ENCODE measurements at regions not wholly inside any gene's neighbourhood (a gene's known extent, or its start where the extent isn't known, plus 50 kb on each side); places are given as distances from the start of the nearest gene placed in this dataset.

- intact Hi-C loops (cut with DNase I): no loop called here
- DNase-seq (no peak), ATAC-seq (no peak)
Measured at GRCh38 chr11:107222916-107223460, 204.7 kb upstream of the GUCY1A2 start.

GRCh38 chr11:107222431-107222830 is 204.2 kb upstream of the GUCY1A2 start:
- intact Hi-C loops (cut with DNase I): no loop called here
- ATAC-seq: no peak
- DNase-seq: no peak

GRCh38 chr11:107221748-107222285 is 203.5 kb upstream of the GUCY1A2 start:
- no peak for ATAC-seq
- intact Hi-C loops (cut with DNase I): no loop called here

DNA sequence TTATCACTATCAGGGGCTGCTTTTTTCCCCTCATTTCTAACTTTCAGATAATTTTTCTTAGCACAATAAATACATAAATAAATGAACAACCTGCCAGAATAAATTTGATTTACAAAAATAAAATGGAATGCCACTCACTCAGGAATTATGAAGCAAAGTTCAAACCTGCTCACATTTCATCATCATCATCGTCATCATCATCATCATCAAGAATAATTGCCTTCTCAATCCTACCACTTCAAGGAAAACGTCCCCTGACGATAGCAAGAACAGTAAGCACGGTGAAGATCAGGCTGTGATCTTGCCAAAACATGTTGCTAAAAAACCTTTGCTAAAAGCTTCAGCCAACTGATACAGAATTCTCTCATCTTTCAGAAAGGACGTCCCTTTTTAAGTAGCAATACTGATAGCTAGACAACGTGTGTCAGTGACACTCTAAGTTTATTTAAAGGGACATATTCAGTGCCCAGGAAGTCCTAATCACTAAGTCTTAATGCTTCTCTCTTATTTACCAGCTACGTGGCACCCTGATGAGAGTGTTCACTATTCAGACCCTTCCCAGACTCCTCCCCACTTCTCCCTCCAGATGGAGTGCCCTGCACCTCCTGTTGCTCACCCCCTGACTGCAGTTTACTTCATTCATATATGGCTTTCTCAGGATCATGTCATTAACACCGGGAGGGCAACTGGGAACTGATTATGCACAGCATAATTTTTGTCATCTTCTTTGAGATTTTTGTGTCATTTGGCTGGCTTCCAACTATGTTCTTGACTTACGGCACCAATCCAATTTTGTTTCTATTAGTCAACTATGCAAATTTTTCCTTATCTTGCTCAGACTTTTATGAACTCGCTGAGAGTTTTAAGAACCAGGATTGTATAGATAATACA is 200.1 kb upstream of the GUCY1A2 start:
- ATAC-seq: no peak
- intact Hi-C loops (cut with DNase I): no loop called here
- no peak for DNase-seq

More at GRCh38 chr11:107221748-107222285, 203.5 kb upstream of the GUCY1A2 start:
- no peak for DNase-seq

- no peak for ATAC-seq
Measured at GRCh38 chr11:107217444-107217843, 199.2 kb upstream of the GUCY1A2 start.

GRCh38 chr11:107215010-107215409 is 196.7 kb upstream of the GUCY1A2 start:
- ATAC-seq: no peak
- DNase-seq: no peak
- intact Hi-C loops (cut with DNase I): no loop called here

More at GRCh38 chr11:107217444-107217843, 199.2 kb upstream of the GUCY1A2 start:
- DNase-seq: no peak
- intact Hi-C loops (cut with DNase I): no loop called here

GRCh38 chr11:107203656-107204055 is 185.4 kb upstream of the GUCY1A2 start:
- ATAC-seq (no peak), DNase-seq (no peak)
- intact Hi-C loops (cut with DNase I): no loop called here

GRCh38 chr11:107202241-107202640 is 184.0 kb upstream of the GUCY1A2 start:
- DNase-seq: no peak
- intact Hi-C loops (cut with DNase I): no loop called here
- no peak for ATAC-seq

GRCh38 chr11:107198490-107199007 is 180.3 kb upstream of the GUCY1A2 start:
- intact Hi-C loops (cut with DNase I): no loop called here
- DNase-seq: no peak
- no peak for ATAC-seq

- DNase-seq (no peak), ATAC-seq (no peak)
- intact Hi-C loops (cut with DNase I): no loop called here
Measured at GRCh38 chr11:107197932-107198331, 179.7 kb upstream of the GUCY1A2 start.

GRCh38 chr11:107196732-107197131 is 178.5 kb upstream of the GUCY1A2 start:
- DNase-seq (no peak), ATAC-seq (no peak)
- intact Hi-C loops (cut with DNase I): no loop called here

DNA sequence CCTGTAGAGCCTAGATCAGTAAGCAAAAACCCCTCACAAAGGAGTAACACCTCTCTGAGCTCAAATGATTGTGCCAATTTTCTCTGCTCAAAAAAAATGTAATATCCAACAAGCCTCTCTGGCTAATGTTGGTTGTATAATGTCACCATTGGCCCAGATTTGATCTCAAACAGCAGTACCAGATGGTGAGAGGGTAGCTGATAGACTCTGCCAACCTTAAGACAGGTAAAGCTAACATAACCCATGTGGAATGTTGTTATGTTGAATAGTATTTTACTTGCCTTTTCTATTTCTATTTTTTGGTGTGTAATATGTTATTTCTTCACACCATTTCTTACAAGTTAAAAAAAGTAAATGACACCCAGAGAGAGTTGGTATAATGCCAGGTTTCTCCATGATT is 166.7 kb upstream of the GUCY1A2 start:
- ATAC-seq (no peak), DNase-seq (no peak)
- intact Hi-C loops (cut with DNase I): no loop called here

DNA sequence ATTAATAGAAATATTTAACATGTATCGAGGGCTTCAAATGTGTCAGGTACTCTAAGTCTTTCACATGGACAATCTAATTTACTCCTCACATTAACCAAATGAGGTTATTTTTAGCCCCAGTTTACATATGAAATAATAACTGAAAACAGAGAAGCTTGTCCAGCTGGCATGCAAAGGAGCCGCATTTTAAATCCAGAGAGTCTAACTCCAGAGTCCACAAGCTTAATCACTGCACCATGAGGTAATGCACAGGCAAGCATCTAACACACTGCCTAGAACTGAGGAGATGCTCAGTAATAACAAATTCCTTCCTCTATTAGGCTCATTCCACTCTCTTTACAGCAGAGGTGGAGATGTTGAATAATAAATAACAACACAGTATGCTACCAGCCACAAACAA is 165.7 kb upstream of the GUCY1A2 start:
- ATAC-seq: no peak
- DNase-seq: no peak
- intact Hi-C loops (cut with DNase I): no loop called here

GRCh38 chr11:107182978-107183377 is 164.7 kb upstream of the GUCY1A2 start:
- ATAC-seq (no peak), DNase-seq (no peak)
- intact Hi-C loops (cut with DNase I): no loop called here

GRCh38 chr11:107180236-107180635 is 162.0 kb upstream of the GUCY1A2 start:
- intact Hi-C loops (cut with DNase I): no loop called here
- no peak for ATAC-seq
- DNase-seq: no peak

- DNase-seq (no peak), ATAC-seq (no peak)
- intact Hi-C loops (cut with DNase I): loop anchor here in 1 of 2 donors (10.0 kb wide), 1 partner anchor 835 kb away; no protein-coding TSS in a partner anchor
Measured at GRCh38 chr11:107179829-107180228, 161.6 kb upstream of the GUCY1A2 start.

- intact Hi-C loops (cut with DNase I): loop anchor here in 1 of 2 donors (10.0 kb wide), 1 partner anchor 832 kb away; no protein-coding TSS in a partner anchor
- DNase-seq (no peak), ATAC-seq (no peak)
Measured at GRCh38 chr11:107177106-107177477, 158.8 kb upstream of the GUCY1A2 start.

GRCh38 chr11:107176148-107177105 is 158.2 kb upstream of the GUCY1A2 start:
- ATAC-seq: no peak
- DNase-seq: no peak
- intact Hi-C loops (cut with DNase I): loop anchor here in 1 of 2 donors (10.0 kb wide), 1 partner anchor 832 kb away; no protein-coding TSS in a partner anchor

- ATAC-seq: no peak
- intact Hi-C loops (cut with DNase I): loop anchor here in 1 of 2 donors (10.0 kb wide), 1 partner anchor 830 kb away; no protein-coding TSS in a partner anchor
Measured at GRCh38 chr11:107174856-107175255, 156.6 kb upstream of the GUCY1A2 start.

More at GRCh38 chr11:107174856-107175255, 156.6 kb upstream of the GUCY1A2 start:
- no peak for DNase-seq
